ENCODE measurements at regions not wholly inside any gene's neighbourhood (a gene's known extent, or its start where the extent isn't known, plus 50 kb on each side); places are given as distances from the start of the nearest gene placed in this dataset.
"Not testable (repeated sequence)": the region's sequence is repeated elsewhere in the genome, so short reads cannot be mapped to it uniquely, and the experiment has no call there.

- H3K27ac ChIP-seq: no peak overlapping the region
- TF ChIP-seq ZFX (IDR thresholded peaks at IDR 0.05; ENCODE audit: borderline replicate concordance): no peak
- TF ChIP-seq, protein P1, sequence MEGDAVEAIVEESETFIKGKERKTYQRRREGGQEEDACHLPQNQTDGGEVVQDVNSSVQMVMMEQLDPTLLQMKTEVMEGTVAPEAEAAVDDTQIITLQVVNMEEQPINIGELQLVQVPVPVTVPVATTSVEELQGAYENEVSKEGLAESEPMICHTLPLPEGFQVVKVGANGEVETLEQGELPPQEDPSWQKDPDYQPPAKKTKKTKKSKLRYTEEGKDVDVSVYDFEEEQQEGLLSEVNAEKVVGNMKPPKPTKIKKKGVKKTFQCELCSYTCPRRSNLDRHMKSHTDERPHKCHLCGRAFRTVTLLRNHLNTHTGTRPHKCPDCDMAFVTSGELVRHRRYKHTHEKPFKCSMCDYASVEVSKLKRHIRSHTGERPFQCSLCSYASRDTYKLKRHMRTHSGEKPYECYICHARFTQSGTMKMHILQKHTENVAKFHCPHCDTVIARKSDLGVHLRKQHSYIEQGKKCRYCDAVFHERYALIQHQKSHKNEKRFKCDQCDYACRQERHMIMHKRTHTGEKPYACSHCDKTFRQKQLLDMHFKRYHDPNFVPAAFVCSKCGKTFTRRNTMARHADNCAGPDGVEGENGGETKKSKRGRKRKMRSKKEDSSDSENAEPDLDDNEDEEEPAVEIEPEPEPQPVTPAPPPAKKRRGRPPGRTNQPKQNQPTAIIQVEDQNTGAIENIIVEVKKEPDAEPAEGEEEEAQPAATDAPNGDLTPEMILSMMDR (IDR thresholded peaks at IDR 0.05): no peak
These were observed 101.8 kb upstream of the EIF5 start for GRCh38 chr14:103232031-103232808.

DNA sequence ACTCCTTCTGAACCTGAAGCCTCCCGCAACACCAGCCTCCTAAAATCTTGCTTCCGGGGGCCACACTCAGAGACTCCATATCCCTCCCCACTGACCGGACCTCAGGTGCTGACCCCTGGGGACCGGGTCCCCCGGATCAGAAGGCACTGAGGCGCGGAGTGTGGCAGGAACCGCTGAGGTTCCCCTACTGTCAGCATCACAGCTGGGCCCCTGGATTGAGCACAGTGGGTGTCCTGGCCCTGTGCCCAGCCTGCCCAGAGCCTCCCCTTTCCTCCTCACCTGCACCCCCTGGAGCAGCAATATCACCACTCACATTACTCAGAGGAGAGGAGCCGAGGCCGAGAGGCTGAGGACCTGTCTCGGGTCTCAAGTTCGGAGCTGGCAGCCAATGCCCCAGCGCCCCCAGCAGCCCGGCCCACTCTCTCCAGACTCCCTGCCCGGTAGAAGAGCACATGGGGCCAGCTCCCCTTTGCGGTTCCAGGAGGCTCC is 101.2 kb upstream of the EIF5 start:
- H3K27ac ChIP-seq: no peak overlapping the region
- TF ChIP-seq ZFX (IDR thresholded peaks at IDR 0.05; ENCODE audit: borderline replicate concordance): no peak
- TF ChIP-seq, protein P1 (IDR thresholded peaks at IDR 0.05): no peak

DNA sequence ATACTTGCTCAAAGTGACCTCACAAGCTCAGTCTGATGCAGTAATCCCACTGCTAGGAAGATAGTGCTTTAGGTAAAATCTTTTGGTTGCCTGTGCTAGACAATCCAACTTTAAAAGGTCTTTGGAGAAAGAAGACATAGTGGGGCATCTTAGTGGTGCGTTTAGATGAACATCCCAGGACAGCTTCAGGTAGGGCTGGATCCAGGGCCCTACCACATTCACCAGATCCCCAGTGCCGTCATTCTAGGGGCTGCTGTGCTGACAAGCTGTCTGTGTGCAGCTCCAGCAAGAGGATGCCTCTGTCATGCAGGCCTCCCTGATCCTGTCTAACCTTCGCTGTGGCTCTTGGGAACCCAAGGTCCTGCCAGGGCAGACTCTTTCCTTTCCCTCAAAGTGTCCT is 100.7 kb upstream of the EIF5 start:
- TF ChIP-seq, protein P1 (IDR thresholded peaks at IDR 0.05): no peak
- TF ChIP-seq ZFX (IDR thresholded peaks at IDR 0.05; ENCODE audit: borderline replicate concordance): no peak
- no peak overlapping the region for H3K27ac ChIP-seq

GRCh38 chr14:103234826-103235225 is 99.2 kb upstream of the EIF5 start:
- H3K27ac ChIP-seq: not testable (repeated sequence)

GRCh38 chr14:103235506-103235905 is 98.5 kb upstream of the EIF5 start:
- not testable (repeated sequence) for H3K27ac ChIP-seq

- no peak overlapping the region for H3K27ac ChIP-seq
- TF ChIP-seq, protein P1 (IDR thresholded peaks at IDR 0.05): no peak
- no peak for TF ChIP-seq ZFX (IDR thresholded peaks at IDR 0.05; ENCODE audit: borderline replicate concordance)
These were observed 94.3 kb upstream of the EIF5 start for GRCh38 chr14:103239751-103240150.

DNA sequence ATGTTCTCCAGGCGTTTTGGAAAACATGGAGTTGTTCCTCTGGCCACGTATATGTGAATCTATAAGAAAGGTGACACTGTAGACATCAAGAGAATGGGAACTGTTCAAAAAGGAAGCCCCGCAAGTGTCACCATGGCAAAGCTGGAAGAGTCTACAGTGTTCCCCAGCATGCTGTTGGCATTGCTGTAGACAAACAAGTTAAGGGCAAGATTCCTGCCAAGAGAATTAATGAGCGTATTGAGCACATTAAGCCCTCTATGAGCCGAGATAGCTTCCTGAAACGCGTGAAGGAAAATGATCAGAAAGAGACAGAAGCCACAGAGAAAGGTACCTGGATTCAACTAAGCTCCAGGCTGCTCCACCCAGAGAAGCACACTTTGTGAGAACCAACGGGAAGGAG is 92.5 kb upstream of the EIF5 start:
- H3K27ac ChIP-seq: no peak overlapping the region
- TF ChIP-seq ZFX (IDR thresholded peaks at IDR 0.05; ENCODE audit: borderline replicate concordance): no peak
- TF ChIP-seq, protein P1 (IDR thresholded peaks at IDR 0.05): no peak

GRCh38 chr14:103243764-103244737 is 90.0 kb upstream of the EIF5 start:
- no peak overlapping the region for H3K27ac ChIP-seq
- no peak for TF ChIP-seq ZFX (IDR thresholded peaks at IDR 0.05; ENCODE audit: borderline replicate concordance)
- TF ChIP-seq, protein P1 (IDR thresholded peaks at IDR 0.05): no peak

DNA sequence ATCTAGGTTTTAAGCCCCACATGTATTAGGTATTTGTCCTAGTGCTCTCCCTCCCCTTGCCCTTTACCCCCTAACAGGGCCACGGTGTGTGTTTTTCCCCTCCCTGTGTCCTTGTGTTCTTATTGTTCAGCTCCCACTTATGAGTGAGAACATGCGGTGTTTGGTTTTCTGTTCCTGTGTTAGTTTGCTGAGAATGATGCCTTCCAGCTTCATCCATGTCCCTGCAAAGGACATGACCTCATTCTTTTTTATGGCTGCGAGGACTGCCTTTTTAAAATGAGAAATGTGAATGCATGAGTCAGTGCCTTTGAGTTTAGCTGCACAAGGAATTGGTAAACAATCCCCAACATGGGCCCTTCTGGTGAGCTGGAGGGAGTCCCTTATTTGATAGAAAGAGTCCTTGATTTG is 88.4 kb upstream of the EIF5 start:
- H3K27ac ChIP-seq: not testable (repeated sequence)
